ENCODE measurements at regions not wholly inside any gene's neighbourhood (a gene's known extent, or its start where the extent isn't known, plus 50 kb on each side); places are given as distances from the start of the nearest gene placed in this dataset.

DNA sequence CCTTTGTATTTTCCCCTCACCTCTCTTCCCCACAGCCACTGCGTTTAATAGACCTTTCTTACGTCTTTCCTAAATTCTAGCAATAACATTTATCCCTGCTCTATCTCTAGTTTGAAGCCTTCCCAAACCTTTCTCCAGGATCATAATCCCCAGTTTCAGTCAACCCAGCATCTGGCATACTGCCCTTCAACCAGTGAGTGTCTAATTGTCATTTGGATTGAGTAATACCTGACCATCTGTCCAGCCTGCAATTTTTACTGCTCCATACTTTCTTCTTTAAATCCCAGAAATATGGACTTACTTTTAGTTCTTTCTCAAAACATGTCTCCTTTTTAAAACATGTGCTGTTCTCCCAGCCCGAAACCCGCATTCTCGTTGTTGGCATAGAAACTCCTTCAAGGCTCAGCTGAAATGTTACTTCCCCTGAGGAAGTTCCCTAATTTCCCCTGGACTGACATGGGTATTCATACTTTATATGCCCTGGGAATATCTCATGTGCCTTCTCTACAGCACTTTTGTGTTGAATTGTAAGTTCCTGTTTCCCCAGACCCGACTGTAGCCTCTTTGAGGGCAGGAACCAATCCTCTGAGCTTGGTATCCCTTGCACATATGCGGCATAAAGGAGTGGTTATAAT, 65.1 kb upstream of the ETV6 start:
- TF ChIP-seq TAF1 (IDR thresholded peaks at IDR 0.05; ENCODE audit: borderline replicate concordance, low read depth, low read length) (no peak), POLR2A (IDR thresholded peaks at IDR 0.05; ENCODE audit: low read depth, low read length) (no peak)
